Thoracic aorta (tissue), 2 donors: ENCODE measurements at regions not wholly inside any gene's neighbourhood (a gene's known extent, or its start where the extent isn't known, plus 50 kb on each side); places are given as distances from the start of the nearest gene placed in this dataset.

Experiments used
- ATAC-seq: fragments of 150-250 bp; one replicate; pipeline ENCODE4 v1.8.0; 2017; ENCODE audit warnings: low read depth; ENCODE audit not compliant: insufficient number of reproducible peaks, low FRiP score
- DNase-seq: peaks from one replicate; pipeline ENCODE4 v3.0.0-alpha.2; 2020; ENCODE audit warnings: low spot score
- H3K27ac ChIP-seq, 2 donors: fragments of 200-600 bp; sonication (generic); 1 replicate in 1 of 2; 2 replicates in 1 of 2; pipeline ENCODE4 v1.5.1; 2016; ENCODE audit warnings: mild to moderate bottlenecking in 2 of 2, moderate library complexity in 2 of 2
- H3K27me3 ChIP-seq: fragments of 200-600 bp; sonication (generic); replicated peaks from 2 replicates; pipeline ENCODE4 v1.6.0; 2016; ENCODE audit warnings: mild to moderate bottlenecking; ENCODE audit not compliant: insufficient read depth
- H3K36me3 ChIP-seq: fragments of 200-600 bp; sonication (generic); one replicate; pipeline ENCODE4 v1.5.1; 2016
- H3K4me1 ChIP-seq, 2 donors: fragments of 200-600 bp; sonication (generic); 1 replicate in 1 of 2; 2 replicates in 1 of 2; pipeline versions ENCODE4 v1.5.1 to v1.6.0; 2016; ENCODE audit warnings: low read depth in 2 of 2, mild to moderate bottlenecking in 1 of 2; ENCODE audit not compliant: control insufficient read depth in 1 of 2
- H3K4me3 ChIP-seq: fragments of 200-600 bp; sonication (generic); 2 replicates; pipeline ENCODE4 v1.5.1; 2016; ENCODE audit warnings: mild to moderate bottlenecking
- H3K9me3 ChIP-seq: fragments of 200-600 bp; sonication (generic); 2 replicates; pipeline ENCODE4 v1.5.1; 2016
- TF ChIP-seq, protein P1 (sequence below): fragments of 200-600 bp; sonication (generic); IDR thresholded peaks from one replicate; pipeline ENCODE4 v1.5.1; 2019; ENCODE audit warnings: antibody characterized with exemption

- TF ChIP-seq, protein P1, sequence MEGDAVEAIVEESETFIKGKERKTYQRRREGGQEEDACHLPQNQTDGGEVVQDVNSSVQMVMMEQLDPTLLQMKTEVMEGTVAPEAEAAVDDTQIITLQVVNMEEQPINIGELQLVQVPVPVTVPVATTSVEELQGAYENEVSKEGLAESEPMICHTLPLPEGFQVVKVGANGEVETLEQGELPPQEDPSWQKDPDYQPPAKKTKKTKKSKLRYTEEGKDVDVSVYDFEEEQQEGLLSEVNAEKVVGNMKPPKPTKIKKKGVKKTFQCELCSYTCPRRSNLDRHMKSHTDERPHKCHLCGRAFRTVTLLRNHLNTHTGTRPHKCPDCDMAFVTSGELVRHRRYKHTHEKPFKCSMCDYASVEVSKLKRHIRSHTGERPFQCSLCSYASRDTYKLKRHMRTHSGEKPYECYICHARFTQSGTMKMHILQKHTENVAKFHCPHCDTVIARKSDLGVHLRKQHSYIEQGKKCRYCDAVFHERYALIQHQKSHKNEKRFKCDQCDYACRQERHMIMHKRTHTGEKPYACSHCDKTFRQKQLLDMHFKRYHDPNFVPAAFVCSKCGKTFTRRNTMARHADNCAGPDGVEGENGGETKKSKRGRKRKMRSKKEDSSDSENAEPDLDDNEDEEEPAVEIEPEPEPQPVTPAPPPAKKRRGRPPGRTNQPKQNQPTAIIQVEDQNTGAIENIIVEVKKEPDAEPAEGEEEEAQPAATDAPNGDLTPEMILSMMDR: no peak
- Histone ChIP-seq H3K4me3 (no peak overlapping the region), H3K27ac (no peak overlapping the region), H3K36me3 (no peaks in the 10 kb centered on the region), H3K27me3 (no peaks in the 10 kb centered on the region), H3K9me3 (no peaks in the 10 kb centered on the region), H3K4me1 (peaks cover 0 to 4% of the 10 kb centered on the region in 2 donors)
- ATAC-seq: no peak
- DNase-seq: no peak
Measured at GRCh38 chr13:75935805-75936204, 299.7 kb downstream of the LMO7 start.

GRCh38 chr13:75934889-75935288 is 298.8 kb downstream of the LMO7 start:
- TF ChIP-seq, protein P1: no peak
- ATAC-seq: no peak
- no peak for DNase-seq
- Histone ChIP-seq H3K27ac (no peak overlapping the region), H3K9me3 (no peaks in the 10 kb centered on the region), H3K4me3 (no peak overlapping the region), H3K36me3 (no peaks in the 10 kb centered on the region), H3K27me3 (no peaks in the 10 kb centered on the region), H3K4me1 (peaks cover 0 to 4% of the 10 kb centered on the region in 2 donors)

- TF ChIP-seq, protein P1: no peak
- Histone ChIP-seq H3K27me3 (no peaks in the 10 kb centered on the region), H3K27ac (no peak overlapping the region), H3K36me3 (no peaks in the 10 kb centered on the region), H3K4me3 (no peak overlapping the region), H3K9me3 (no peaks in the 10 kb centered on the region), H3K4me1 (no peaks in the 10 kb centered on the region)
- ATAC-seq (no peak), DNase-seq (no peak)
Measured at GRCh38 chr13:75932636-75933035, 296.5 kb downstream of the LMO7 start.

GRCh38 chr13:75931116-75931515 is 295.0 kb downstream of the LMO7 start:
- H3K4me1 ChIP-seq: no peaks in the 10 kb centered on the region
- H3K27ac ChIP-seq: no peak overlapping the region
- H3K27me3 ChIP-seq: no peaks in the 10 kb centered on the region
- H3K36me3 ChIP-seq: no peaks in the 10 kb centered on the region
- DNase-seq (no peak), ATAC-seq (no peak)
- H3K4me3 ChIP-seq: no peak overlapping the region
- no peaks in the 10 kb centered on the region for H3K9me3 ChIP-seq
- TF ChIP-seq, protein P1: no peak

DNA sequence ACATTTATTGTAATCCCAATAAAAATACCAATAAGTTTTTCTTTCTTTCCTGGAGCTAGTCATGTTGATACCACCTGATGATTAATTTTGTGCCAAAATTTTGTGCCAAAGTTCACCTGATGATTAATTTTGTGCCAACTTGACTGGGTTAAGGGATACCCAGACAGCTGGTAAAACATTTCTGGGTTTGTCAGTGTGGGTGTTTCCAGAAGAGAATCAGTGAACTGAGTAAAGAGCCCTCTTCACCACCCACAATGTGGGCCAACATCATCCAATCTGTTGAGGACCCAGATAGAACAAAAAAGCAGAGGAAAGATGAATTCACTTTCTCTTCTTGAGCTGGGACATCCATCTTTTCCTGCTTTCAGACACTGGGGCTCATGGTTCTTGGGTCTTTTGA is 292.9 kb downstream of the LMO7 start:
- H3K9me3 ChIP-seq: no peaks in the 10 kb centered on the region
- no peak for DNase-seq
- no peak for ATAC-seq

More for the DNA sequence above, 292.9 kb downstream of the LMO7 start:
- H3K36me3 ChIP-seq: no peaks in the 10 kb centered on the region
- TF ChIP-seq, protein P1: no peak
- H3K4me3 ChIP-seq: no peak overlapping the region
- no peak overlapping the region for H3K27ac ChIP-seq
- H3K4me1 ChIP-seq: no peaks in the 10 kb centered on the region
- no peaks in the 10 kb centered on the region for H3K27me3 ChIP-seq
